Ovary (tissue), 3 donors: ENCODE measurements at regions not wholly inside any gene's neighbourhood (a gene's known extent, or its start where the extent isn't known, plus 50 kb on each side); places are given as distances from the start of the nearest gene placed in this dataset.

Source experiments
- POLR2A ChIP-seq: fragments of 450-650 bp; IDR thresholded peaks from one replicate; pipeline ENCODE4 v1.6.1; 2017; ENCODE audit warnings: antibody characterized with exemption, mild to moderate bottlenecking, moderate library complexity
- TF ChIP-seq, protein P1 (sequence below), 3 donors: fragments of 450-650 bp in 2 of 3; fragments of 200-600 bp in 1 of 3; IDR thresholded peaks; one replicate each; pipeline versions ENCODE4 v1.5.1 to v1.8.0; 2016 to 2022; ENCODE audit warnings: antibody characterized with exemption in 3 of 3, mild to moderate bottlenecking in 1 of 3
- donor health status: DM: no; HTN: no; CAD: no.

DNA sequence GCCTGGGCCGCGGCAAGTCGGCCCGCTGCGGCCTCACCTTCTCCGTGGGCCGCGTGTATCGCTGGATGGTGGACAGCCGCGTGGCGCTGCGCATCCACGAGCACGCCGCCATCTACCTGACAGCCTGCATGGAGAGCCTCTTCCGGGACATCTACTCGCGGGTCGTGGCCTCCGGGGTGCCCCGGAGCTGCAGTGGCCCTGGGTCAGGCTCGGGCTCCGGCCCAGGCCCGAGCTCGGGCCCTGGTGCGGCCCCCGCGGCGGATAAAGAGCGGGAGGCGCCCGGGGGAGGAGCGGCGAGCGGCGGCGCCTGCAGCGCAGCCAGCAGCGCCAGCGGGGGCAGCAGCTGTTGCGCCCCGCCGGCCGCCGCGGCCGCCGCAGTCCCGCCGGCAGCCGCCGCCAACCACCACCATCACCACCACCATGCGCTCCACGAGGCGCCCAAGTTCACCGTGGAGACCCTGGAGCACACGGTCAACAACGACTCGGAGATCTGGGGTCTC is 226.2 kb upstream of the CRY1 start:
- TF ChIP-seq, protein P1, sequence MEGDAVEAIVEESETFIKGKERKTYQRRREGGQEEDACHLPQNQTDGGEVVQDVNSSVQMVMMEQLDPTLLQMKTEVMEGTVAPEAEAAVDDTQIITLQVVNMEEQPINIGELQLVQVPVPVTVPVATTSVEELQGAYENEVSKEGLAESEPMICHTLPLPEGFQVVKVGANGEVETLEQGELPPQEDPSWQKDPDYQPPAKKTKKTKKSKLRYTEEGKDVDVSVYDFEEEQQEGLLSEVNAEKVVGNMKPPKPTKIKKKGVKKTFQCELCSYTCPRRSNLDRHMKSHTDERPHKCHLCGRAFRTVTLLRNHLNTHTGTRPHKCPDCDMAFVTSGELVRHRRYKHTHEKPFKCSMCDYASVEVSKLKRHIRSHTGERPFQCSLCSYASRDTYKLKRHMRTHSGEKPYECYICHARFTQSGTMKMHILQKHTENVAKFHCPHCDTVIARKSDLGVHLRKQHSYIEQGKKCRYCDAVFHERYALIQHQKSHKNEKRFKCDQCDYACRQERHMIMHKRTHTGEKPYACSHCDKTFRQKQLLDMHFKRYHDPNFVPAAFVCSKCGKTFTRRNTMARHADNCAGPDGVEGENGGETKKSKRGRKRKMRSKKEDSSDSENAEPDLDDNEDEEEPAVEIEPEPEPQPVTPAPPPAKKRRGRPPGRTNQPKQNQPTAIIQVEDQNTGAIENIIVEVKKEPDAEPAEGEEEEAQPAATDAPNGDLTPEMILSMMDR (IDR thresholded peaks at IDR 0.05) = no peak
- no peak for TF ChIP-seq POLR2A
